H9 (cell line): ENCODE measurements at regions not wholly inside any gene's neighbourhood (a gene's known extent, or its start where the extent isn't known, plus 50 kb on each side); places are given as distances from the start of the nearest gene placed in this dataset.

Source experiments
- DNase-seq: peaks from one replicate; pipeline ENCODE4 v3.0.0-alpha.2; 2017
- H2AFZ ChIP-seq: one replicate; pipeline ENCODE4 v1.6.1; 2013; ENCODE audit warnings: mild to moderate bottlenecking, low read length, control low read depth, moderate library complexity
- H2AK5ac ChIP-seq: 2 replicates; pipeline ENCODE4 v1.6.1; 2013; ENCODE audit warnings: low read length, control low read depth, mixed read lengths; ENCODE audit not compliant: insufficient read length
- H2BK120ac ChIP-seq: one replicate; pipeline ENCODE4 v1.6.1; 2013; ENCODE audit warnings: low read depth, mild to moderate bottlenecking, low read length, control low read depth, inconsistent platforms; ENCODE audit not compliant: poor library complexity, severe bottlenecking
- H2BK12ac ChIP-seq: 2 replicates; pipeline ENCODE4 v1.6.1; 2013; ENCODE audit warnings: low read length, control low read depth, mixed read lengths, low read depth; ENCODE audit not compliant: insufficient read length
- H2BK15ac ChIP-seq: 2 replicates; pipeline ENCODE4 v1.6.1; 2013; ENCODE audit warnings: low read depth, low read length, control low read depth
- H2BK20ac ChIP-seq: one replicate; pipeline ENCODE4 v1.6.1; 2013; ENCODE audit warnings: low read depth, mild to moderate bottlenecking, low read length, control low read depth, inconsistent platforms; ENCODE audit not compliant: poor library complexity, severe bottlenecking
- H2BK5ac ChIP-seq: 2 replicates; pipeline ENCODE4 v1.6.1; 2013; ENCODE audit warnings: low read length, control low read depth, mixed read lengths; ENCODE audit not compliant: insufficient read length
- H3K14ac ChIP-seq: 2 replicates; pipeline ENCODE4 v1.6.1; 2013; ENCODE audit warnings: low read length, control low read depth; ENCODE audit not compliant: insufficient read depth
- H3K18ac ChIP-seq: 2 replicates; pipeline ENCODE4 v1.6.1; 2013; ENCODE audit warnings: low read depth, mild to moderate bottlenecking, mixed read lengths, low read length, control low read depth; ENCODE audit not compliant: insufficient read length
- H3K23ac ChIP-seq: 2 replicates; pipeline ENCODE4 v1.6.1; 2013; ENCODE audit warnings: low read length, control low read depth, mixed read lengths, low read depth; ENCODE audit not compliant: insufficient read length
- H3K23me2 ChIP-seq: 2 replicates; pipeline ENCODE4 v1.6.1; 2013; ENCODE audit warnings: low read depth, mild to moderate bottlenecking, mixed read lengths, low read length, control low read depth; ENCODE audit not compliant: insufficient read length, poor library complexity, severe bottlenecking
- H3K27ac ChIP-seq: 2 replicates; pipeline ENCODE4 v1.5.1; 2013; ENCODE audit warnings: low read length, control low read depth, mixed read lengths, low read depth; ENCODE audit not compliant: insufficient read length
- H3K27me3 ChIP-seq: 2 replicates; pipeline ENCODE4 v1.6.1; 2013; ENCODE audit warnings: low read length, control low read depth, inconsistent platforms; ENCODE audit not compliant: insufficient read depth
- H3K4ac ChIP-seq: 2 replicates; pipeline ENCODE4 v1.6.1; 2013; ENCODE audit warnings: low read depth, mild to moderate bottlenecking, control low read depth, inconsistent platforms, low read length, moderate library complexity
- H3K4me1 ChIP-seq: 2 replicates; pipeline ENCODE4 v1.6.1; 2013; ENCODE audit warnings: low read length, control low read depth, inconsistent platforms; ENCODE audit not compliant: insufficient read depth
- H3K4me2 ChIP-seq: 2 replicates; pipeline ENCODE4 v1.6.1; 2013; ENCODE audit warnings: low read length, control low read depth, mixed read lengths; ENCODE audit not compliant: insufficient read length, insufficient read depth
- H3K56ac ChIP-seq: 2 replicates; pipeline ENCODE4 v1.6.1; 2013; ENCODE audit warnings: low read depth, mild to moderate bottlenecking, mixed read lengths, low read length, control low read depth; ENCODE audit not compliant: insufficient read length
- H3K79me1 ChIP-seq: 2 replicates; pipeline ENCODE4 v1.6.1; 2013; ENCODE audit warnings: low read depth, mild to moderate bottlenecking, moderate library complexity, low read length, control low read depth, inconsistent platforms; ENCODE audit not compliant: insufficient read depth, poor library complexity, severe bottlenecking
- H3K79me2 ChIP-seq: 2 replicates; pipeline ENCODE4 v1.6.1; 2013; ENCODE audit warnings: low read length, control low read depth, inconsistent platforms; ENCODE audit not compliant: insufficient read depth
- H3K9ac ChIP-seq: 2 replicates; pipeline ENCODE4 v1.6.1; 2013; ENCODE audit warnings: low read length, control low read depth, mixed read lengths; ENCODE audit not compliant: insufficient read length; ENCODE audit errors: extremely low read depth
- H3K9me3 ChIP-seq: one replicate; pipeline ENCODE4 v1.6.1; 2013; ENCODE audit warnings: low read depth, low read length, inconsistent platforms; ENCODE audit not compliant: control insufficient read depth
- H3T11ph ChIP-seq: one replicate; pipeline ENCODE4 v1.6.1; 2013; ENCODE audit warnings: mild to moderate bottlenecking, low read length, control low read depth, inconsistent platforms
- H4K20me1 ChIP-seq: one replicate; pipeline ENCODE4 v1.6.1; 2013; ENCODE audit not compliant: control insufficient read depth, insufficient read length, insufficient read depth
- H4K5ac ChIP-seq: 2 replicates; pipeline ENCODE4 v1.6.1; 2013; ENCODE audit warnings: low read depth, mild to moderate bottlenecking, mixed read lengths, low read length, control low read depth; ENCODE audit not compliant: insufficient read length
- H4K8ac ChIP-seq: replicated peaks from 2 replicates; pipeline ENCODE4 v1.6.1; 2013; ENCODE audit warnings: low read length, control low read depth, mixed read lengths, low read depth; ENCODE audit not compliant: insufficient read length
- H4K91ac ChIP-seq: 2 replicates; pipeline ENCODE4 v1.6.1; 2013; ENCODE audit warnings: low read depth, mild to moderate bottlenecking, moderate library complexity, mixed read lengths, low read length, control low read depth; ENCODE audit not compliant: insufficient read length
- H3K27ac Mint-ChIP-seq, 3 experiments: 2 replicates in 2 of 3; 3 replicates in 1 of 3; pipeline ENCODE4 v1.8.0; 2020 to 2021; ENCODE audit warnings: mixed read lengths in 3 of 3, mild to moderate bottlenecking in 1 of 3, moderate library complexity in 1 of 3
- H3K27me3 Mint-ChIP-seq: 2 replicates; pipeline ENCODE4 v1.8.0; 2021; ENCODE audit warnings: low read depth, mild to moderate bottlenecking, moderate library complexity, mixed read lengths
- H3K36me3 Mint-ChIP-seq, 3 experiments: 2 replicates in 2 of 3; 3 replicates in 1 of 3; pipeline ENCODE4 v1.8.0; 2020 to 2021; ENCODE audit warnings: low read depth in 3 of 3, mixed read lengths in 3 of 3; ENCODE audit not compliant: insufficient read depth in 1 of 3
- H3K4me1 Mint-ChIP-seq, 2 experiments: 2 replicates each; pipeline ENCODE4 v1.8.0; 2020; ENCODE audit warnings: mixed read lengths in 2 of 2
- H3K4me3 Mint-ChIP-seq, 2 experiments: 2 replicates in 1 of 2; 3 replicates in 1 of 2; pipeline ENCODE4 v1.8.0; 2020 to 2021; ENCODE audit warnings: mild to moderate bottlenecking in 2 of 2, mixed read lengths in 2 of 2, moderate library complexity in 1 of 2
- H3K9me3 Mint-ChIP-seq, 2 experiments: 2 replicates in 1 of 2; 3 replicates in 1 of 2; pipeline ENCODE4 v1.8.0; 2020; ENCODE audit warnings: mild to moderate bottlenecking in 2 of 2, mixed read lengths in 2 of 2, moderate library complexity in 1 of 2
- CTCF ChIP-seq: fragments of 200-600 bp; sonication (generic); conservative IDR thresholded peaks from 3 replicates; pipeline ENCODE4 v1.8.0; 2021; ENCODE audit warnings: antibody characterized with exemption, mild to moderate bottlenecking
- WGBS: extraction: QIAGEN DNeasy Blood & Tissue Kit; methylation state at CpG from one replicate; pipeline ENCODE4 v1.1.7; 2013; ENCODE audit warnings: missing lambda C conversion rate, low lambda C conversion rate, mixed read lengths; ENCODE audit not compliant: insufficient read length; ENCODE audit errors: extremely low coverage; 5-methylcytosine and 5-hydroxymethylcytosine counted together

- Histone ChIP-seq H3K14ac (no peak overlapping the region), H3K56ac (no peak overlapping the region), H2BK120ac (no peak overlapping the region), H2BK20ac (no peak overlapping the region), H4K8ac (no peak overlapping the region), H3K9ac (no peak overlapping the region), H4K91ac (no peak overlapping the region), H3K79me2 (no peaks in the 10 kb centered on the region), H3K4me1 (no peaks in the 10 kb centered on the region), H4K5ac (no peak overlapping the region), H3K4me2 (no peak overlapping the region), H3K27ac (no peak overlapping the region), H3K23ac (no peak overlapping the region), H3K79me1 (no peaks in the 10 kb centered on the region), H2AFZ (no peak overlapping the region), H3T11ph (no peak overlapping the region), H4K20me1 (no peaks in the 10 kb centered on the region), H3K9me3 (no peaks in the 10 kb centered on the region), H3K23me2 (no peaks in the 10 kb centered on the region), H2AK5ac (no peak overlapping the region), H3K4ac (no peak overlapping the region), H3K27me3 (no peaks in the 10 kb centered on the region), H3K18ac (no peak overlapping the region), H2BK12ac (no peak overlapping the region), H2BK5ac (no peak overlapping the region), H2BK15ac (no peak overlapping the region)
- no peaks in the 10 kb centered on the region for H3K36me3 Mint-ChIP-seq
- TF ChIP-seq CTCF, result no peak
- H3K9me3 Mint-ChIP-seq, result no peaks in the 10 kb centered on the region
- H3K4me3 Mint-ChIP-seq, result no peak overlapping the region
- peaks cover 10 to 14% of the 10 kb centered on the region in 2 experiments for H3K4me1 Mint-ChIP-seq
- DNase-seq, result no peak
- no CpG with 5 or more reads among the region's 1 CpG for WGBS
- no peak overlapping the region for H3K27ac Mint-ChIP-seq
- no peaks in the 10 kb centered on the region for H3K27me3 Mint-ChIP-seq
Measured at GRCh38 chr11:91854780-91855179, 369.8 kb upstream of the FAT3 start.
